GM13976 (cell line): ENCODE measurements at regions not wholly inside any gene's neighbourhood (a gene's known extent, or its start where the extent isn't known, plus 50 kb on each side); places are given as distances from the start of the nearest gene placed in this dataset.
"Not testable (repeated sequence)": the region's sequence is repeated elsewhere in the genome, so short reads cannot be mapped to it uniquely, and the experiment has no call there.

ENCODE experiments used
- DNase-seq: peaks from one replicate; pipeline ENCODE4 v3.0.0; 2012; ENCODE audit warnings: low spot score
- in situ Hi-C: fragments of 300-500 bp; cut with MboI; formaldehyde crosslinking; loops from one replicate; pipeline ENCODE4 v1.12.0; 2022; ENCODE audit warnings: low sequenced_read_pairs, mixed read lengths, inconsistent platforms; ENCODE audit not compliant: unreplicated experiment
- TF ChIP-seq, protein P1 (sequence below): IDR thresholded peaks from 2 replicates; pipeline ENCODE4 v1.5.1; 2012; ENCODE audit warnings: borderline replicate concordance, mild to moderate bottlenecking; ENCODE audit not compliant: insufficient read depth; ENCODE audit errors: extremely low read depth, missing control alignments, control extremely low read depth

DNA sequence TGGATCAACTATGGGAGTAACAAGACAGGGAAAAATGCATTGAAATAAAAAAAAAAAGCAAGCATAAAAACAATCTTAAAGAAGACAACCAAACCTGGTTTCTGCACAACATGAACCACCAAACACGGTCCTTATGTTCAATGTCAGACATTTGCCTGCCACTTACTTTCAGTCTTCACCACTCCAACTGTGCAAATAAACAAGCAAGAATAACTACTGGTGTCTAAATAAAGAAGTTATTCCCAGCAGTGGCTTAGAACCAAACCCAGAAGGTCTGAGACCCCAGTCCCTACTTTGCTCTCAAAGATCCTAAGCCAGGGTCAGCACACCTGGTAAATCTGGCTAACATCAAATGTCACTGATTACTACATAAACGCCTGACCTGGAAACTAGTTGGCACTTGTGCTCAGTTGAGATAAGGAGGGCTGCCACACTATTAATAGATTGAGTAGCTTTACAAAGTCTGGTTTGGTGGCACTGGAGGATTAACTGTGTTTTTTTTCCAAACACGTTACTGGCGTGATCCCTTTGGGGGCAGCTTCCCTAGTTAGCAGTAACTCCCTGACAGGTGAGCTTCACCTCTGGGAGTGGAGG is 62.7 kb upstream of the ABLIM1 start:
- in situ Hi-C loops = no loop called here
- DNase-seq = no peak
- TF ChIP-seq, protein P1, sequence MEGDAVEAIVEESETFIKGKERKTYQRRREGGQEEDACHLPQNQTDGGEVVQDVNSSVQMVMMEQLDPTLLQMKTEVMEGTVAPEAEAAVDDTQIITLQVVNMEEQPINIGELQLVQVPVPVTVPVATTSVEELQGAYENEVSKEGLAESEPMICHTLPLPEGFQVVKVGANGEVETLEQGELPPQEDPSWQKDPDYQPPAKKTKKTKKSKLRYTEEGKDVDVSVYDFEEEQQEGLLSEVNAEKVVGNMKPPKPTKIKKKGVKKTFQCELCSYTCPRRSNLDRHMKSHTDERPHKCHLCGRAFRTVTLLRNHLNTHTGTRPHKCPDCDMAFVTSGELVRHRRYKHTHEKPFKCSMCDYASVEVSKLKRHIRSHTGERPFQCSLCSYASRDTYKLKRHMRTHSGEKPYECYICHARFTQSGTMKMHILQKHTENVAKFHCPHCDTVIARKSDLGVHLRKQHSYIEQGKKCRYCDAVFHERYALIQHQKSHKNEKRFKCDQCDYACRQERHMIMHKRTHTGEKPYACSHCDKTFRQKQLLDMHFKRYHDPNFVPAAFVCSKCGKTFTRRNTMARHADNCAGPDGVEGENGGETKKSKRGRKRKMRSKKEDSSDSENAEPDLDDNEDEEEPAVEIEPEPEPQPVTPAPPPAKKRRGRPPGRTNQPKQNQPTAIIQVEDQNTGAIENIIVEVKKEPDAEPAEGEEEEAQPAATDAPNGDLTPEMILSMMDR = no peak

DNA sequence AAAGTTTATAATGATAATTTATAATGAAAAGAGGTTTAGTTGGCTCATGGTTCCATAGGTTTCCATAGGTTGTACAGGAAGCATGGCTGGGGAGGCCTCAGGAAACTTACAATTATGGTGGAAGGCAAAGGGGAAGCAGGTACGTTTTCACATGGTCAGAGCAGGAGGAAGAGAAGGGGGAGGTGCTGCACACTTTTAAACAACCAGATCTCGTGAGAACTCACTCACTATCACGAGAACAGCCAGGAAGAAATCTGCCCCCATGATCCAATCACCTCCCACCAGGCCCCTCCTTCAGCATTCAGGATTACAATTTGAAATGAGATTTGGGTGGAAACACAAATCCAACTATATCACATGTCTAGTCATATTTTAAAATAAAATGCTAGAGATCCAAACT is 64.1 kb upstream of the ABLIM1 start:
- in situ Hi-C loops, DNase-seq: not testable (repeated sequence)

DNA sequence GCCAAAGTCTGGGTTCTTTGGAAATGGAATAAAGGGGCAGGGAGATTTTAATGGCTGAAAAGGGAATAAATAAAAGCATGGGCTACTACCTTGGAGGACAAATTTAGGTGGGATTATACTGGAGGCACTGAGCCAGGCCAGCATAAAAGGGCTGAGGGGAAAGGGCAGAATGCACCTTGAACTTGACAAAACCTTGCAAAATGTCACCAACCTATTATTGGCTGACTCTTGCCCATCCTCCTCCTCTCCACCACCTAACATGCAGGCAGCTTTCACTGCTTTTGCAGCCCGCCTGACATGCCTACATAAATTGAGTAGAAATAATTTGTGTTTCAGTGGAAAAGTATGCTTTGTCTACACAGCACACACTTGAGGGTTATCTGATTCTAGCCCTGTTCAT is 65.3 kb upstream of the ABLIM1 start:
- TF ChIP-seq, protein P1 = no peak
- no peak for DNase-seq
- in situ Hi-C loops = no loop called here

DNA sequence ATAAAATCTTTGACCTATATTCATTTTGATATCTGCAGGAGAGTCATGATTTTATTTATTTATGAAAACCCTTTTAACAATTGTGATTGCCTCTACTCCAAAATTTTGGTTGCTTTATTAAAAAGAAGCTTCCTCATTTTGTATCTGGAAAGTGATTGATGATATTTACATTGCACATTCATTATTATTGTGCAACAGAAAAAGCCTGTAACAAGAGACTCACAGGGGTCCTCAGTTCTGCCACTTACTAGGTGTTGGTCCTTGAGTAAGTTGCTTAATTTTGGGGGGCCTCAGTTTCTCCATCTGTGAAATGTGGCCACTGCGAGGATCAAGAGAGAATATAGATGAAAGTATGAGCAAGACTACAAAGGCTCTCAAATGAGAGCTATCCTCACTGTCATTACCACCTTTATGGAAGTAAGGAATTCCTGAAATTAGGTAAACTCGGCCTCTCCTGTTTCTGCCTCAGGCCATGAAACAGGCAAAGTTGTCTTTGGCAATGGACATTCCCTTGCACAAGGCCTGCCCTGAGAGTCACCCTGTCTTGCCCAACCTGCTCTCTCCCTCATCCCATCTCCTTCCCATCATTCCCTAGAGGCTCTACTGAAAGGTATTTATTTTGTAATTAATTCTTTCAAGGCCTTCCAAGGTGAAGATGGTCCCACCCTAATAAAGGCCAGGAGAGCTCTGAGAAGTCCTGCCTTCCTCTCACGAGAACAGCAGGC is 66.1 kb upstream of the ABLIM1 start:
- in situ Hi-C loops = no loop called here
- TF ChIP-seq, protein P1 = no peak
- DNase-seq = no peak

DNA sequence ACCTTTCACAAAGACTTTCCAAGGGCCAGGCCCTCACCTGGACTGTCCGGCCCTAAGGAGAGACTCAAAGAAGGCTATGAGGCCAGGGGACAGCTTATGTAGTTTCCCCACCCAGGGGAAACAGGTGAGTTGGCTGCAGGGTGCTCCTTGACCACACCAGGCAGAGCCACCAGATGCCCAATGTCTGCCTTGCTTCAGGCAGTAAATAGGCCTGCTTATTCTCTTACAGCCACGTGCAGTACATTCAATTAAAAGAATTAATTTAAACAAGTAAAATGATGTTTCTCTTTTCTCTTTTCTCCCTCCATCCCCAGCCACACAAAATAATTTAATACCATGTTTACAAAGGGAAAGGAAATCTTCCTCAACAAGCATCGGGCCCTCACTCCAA is 66.6 kb upstream of the ABLIM1 start:
- in situ Hi-C loops = no loop called here
- TF ChIP-seq, protein P1 = no peak
- DNase-seq = no peak

DNA sequence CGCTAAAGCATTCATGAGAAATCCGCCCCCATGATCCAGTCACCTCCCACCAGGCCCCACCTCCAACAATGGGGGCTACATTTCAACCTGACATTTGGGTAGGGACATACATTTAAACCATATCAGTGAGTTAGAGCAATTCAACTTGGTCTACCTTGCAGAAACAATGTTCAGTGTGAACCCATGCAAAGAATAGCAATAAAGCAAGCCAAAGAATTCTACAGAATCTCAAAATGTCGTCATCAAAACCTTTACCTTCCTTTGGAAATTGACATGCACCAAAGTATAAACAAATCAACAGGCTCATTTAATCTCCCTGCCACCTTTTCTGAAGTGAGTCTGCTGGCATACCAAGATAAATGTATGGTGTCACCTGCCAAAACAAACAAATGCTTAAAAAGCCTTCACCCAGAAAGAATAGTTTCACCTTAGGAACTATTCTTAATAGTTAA is 68.8 kb upstream of the ABLIM1 start:
- no peak for DNase-seq
- TF ChIP-seq, protein P1 = no peak
- in situ Hi-C loops = no loop called here

DNA sequence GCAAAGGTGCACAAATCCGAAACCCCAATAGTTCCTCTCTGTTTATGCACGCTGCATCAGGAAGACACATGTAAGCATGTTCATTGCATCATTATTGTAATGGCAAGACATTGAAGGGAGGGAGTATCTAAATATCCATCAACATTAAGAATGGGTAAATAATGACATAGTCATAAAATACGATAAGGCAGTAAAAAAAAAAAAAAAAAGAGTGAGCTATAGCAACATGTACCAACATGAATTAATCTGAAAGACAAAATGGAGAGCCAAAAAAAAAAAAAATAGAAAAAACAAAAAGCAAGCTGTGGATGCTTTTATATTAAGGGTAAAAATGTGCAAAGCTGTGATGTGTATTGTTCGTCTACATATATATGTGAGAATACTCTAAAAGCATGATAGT is 70.2 kb upstream of the ABLIM1 start:
- in situ Hi-C loops = no loop called here
- TF ChIP-seq, protein P1 = no peak
- no peak for DNase-seq
